ENCODE measurements at regions not wholly inside any gene's neighbourhood (a gene's known extent, or its start where the extent isn't known, plus 50 kb on each side); places are given as distances from the start of the nearest gene placed in this dataset.
A peak's percentile ranks its signal among the peaks of the same experiment; 100 is the strongest.
"Not testable (repeated sequence)": the region's sequence is repeated elsewhere in the genome, so short reads cannot be mapped to it uniquely, and the experiment has no call there.

DNA sequence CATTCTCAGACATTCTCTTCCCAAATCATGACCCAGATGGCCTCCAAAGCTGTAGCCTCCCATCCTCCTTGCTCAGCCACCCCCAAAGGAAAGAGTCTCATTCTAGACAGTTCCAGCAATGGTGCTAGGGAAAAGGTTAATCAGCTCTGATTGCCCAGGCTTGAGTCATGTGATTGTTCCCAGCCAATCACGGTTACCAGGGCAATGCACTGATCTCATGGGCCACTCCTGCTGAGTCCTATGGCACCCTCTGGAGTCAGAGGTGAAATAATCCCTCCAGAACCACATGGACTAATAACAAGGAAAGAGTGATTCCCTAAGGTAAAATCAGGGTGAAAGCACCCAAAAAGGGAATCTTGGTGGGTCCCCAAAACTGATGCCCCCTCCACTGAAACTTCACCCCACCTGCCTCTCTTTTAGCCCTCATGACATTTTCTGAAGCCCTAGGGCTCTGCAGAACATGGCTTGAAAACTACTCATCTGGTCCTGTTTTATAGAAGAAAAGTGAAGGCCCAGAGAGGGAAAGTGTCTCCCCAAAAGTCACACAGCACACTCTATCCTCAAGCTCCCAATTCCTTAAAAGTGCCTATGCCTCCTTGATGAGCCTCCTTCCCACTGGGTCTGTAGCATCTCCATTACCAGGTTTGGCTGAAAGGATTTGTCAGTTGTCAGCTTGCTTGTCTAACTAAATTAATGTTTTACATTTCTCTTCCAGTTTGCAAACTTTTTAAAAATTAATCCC, 203.7 kb downstream of the MN1 start:
- TF ChIP-seq, protein P1, sequence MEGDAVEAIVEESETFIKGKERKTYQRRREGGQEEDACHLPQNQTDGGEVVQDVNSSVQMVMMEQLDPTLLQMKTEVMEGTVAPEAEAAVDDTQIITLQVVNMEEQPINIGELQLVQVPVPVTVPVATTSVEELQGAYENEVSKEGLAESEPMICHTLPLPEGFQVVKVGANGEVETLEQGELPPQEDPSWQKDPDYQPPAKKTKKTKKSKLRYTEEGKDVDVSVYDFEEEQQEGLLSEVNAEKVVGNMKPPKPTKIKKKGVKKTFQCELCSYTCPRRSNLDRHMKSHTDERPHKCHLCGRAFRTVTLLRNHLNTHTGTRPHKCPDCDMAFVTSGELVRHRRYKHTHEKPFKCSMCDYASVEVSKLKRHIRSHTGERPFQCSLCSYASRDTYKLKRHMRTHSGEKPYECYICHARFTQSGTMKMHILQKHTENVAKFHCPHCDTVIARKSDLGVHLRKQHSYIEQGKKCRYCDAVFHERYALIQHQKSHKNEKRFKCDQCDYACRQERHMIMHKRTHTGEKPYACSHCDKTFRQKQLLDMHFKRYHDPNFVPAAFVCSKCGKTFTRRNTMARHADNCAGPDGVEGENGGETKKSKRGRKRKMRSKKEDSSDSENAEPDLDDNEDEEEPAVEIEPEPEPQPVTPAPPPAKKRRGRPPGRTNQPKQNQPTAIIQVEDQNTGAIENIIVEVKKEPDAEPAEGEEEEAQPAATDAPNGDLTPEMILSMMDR (conservative IDR thresholded peaks at IDR 0.05; ENCODE audit: low read depth, low read length): no peak
- no peak for DNase-seq (ENCODE audit: low read depth)
- H3K4me3 ChIP-seq (ENCODE audit: low read length): no peak overlapping the region

DNA sequence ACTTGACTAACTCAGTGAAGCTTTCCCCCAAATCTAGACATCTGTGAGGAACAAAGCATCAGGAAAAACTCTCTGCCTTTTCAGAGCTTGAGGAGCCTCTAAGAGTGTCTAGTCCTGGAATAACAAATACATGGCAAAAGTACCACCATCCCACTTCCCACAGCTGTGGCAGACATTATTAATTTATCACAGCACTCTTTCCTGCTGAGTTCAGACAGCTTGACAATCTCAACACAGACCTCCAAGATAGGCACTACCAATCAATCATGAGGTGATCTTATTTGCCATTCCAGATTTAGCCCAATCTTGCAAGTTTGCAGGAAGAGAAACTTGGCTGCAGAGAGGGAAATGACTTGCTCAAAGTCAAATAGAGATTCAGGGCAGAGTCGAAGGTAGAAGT, 202.8 kb downstream of the MN1 start:
- TF ChIP-seq, protein P1 (conservative IDR thresholded peaks at IDR 0.05; ENCODE audit: low read depth, low read length): no peak
- DNase-seq (ENCODE audit: low read depth): no peak
- H3K4me3 ChIP-seq (ENCODE audit: low read length): no peak overlapping the region

DNA sequence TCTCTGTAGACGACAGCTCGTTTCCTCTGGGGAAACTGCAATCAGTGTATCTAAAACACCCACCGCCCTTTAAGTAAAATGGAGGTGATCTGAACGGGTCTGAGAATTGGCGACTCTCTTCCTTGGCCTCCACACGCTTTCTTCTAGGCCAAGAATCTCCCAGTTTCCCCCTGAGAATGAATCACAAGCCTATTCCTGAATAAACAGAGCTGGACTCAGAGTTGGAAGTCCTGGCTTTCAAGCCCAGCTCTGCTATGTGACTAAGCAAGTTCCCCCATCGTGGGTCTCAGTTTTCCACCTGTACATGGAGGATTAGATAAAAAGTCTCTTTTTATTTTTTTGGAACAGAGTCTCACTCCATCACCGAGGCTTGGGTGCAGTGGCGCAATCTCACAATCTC, 200.4 kb downstream of the MN1 start:
- H3K4me3 ChIP-seq (ENCODE audit: low read length): no peak overlapping the region
- no peak for DNase-seq (ENCODE audit: low read depth)
- TF ChIP-seq, protein P1 (conservative IDR thresholded peaks at IDR 0.05; ENCODE audit: low read depth, low read length): no peak

DNA sequence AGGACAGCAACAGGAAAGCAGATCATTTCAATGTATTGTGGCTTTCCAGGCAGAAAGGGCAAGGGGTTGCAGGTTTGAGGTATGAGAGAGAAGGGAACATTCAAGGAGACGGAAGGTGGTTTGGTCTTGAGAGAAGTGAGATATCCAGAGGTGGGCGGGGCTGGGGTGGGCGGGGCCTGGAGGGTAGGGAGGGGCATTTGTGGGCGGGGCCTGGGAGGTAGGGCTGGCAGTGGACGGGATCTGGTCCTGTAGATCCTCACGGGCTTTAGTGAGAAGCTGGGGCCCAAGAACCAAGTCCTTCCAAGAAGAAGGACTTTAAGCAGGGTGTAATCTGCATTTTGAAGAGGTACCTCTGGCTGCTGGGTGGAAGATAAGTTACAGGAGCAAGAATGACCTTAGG, 199.2 kb downstream of the MN1 start:
- TF ChIP-seq, protein P1 (conservative IDR thresholded peaks at IDR 0.05; ENCODE audit: low read depth, low read length): no peak
- DNase-seq (ENCODE audit: low read depth): no peak
- no peak overlapping the region for H3K4me3 ChIP-seq (ENCODE audit: low read length)

DNA sequence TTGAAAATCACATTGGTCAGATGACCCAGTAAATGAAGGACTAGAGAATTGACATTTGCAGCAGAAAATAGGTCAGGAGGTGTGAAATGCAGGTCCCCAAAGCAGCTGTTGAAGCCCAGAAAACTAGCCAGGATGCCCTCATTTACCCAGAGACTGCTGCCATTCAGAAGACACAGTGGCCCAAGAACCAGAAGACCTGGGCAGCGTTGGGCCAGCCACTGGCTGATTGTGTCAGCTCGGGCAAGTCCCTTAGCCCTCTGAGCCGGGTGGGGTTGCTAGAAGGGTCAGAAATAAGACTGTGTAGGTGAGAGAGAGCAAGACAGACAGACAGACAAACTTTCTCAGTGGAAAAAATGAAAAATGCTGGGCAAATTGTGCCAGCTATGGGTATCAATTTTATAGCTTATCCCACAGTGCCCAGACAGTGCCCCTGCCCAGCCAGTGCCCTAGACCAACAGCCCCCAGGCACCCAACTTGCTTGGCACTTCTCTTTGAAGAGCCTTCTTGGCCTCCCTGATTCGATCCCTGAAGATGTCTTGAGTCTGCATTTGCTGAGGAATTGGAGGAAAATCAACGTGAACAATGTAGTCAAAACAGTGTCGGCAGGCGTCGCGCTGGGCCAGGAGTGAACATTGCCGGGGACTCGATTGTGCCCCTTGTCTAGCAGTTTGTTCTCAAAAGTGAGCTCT, 198.3 kb downstream of the MN1 start:
- TF ChIP-seq, protein P1 (conservative IDR thresholded peaks at IDR 0.05; ENCODE audit: low read depth, low read length): no peak
- DNase-seq (ENCODE audit: low read depth): no peak
- H3K4me3 ChIP-seq (ENCODE audit: low read length): no peak overlapping the region

DNA sequence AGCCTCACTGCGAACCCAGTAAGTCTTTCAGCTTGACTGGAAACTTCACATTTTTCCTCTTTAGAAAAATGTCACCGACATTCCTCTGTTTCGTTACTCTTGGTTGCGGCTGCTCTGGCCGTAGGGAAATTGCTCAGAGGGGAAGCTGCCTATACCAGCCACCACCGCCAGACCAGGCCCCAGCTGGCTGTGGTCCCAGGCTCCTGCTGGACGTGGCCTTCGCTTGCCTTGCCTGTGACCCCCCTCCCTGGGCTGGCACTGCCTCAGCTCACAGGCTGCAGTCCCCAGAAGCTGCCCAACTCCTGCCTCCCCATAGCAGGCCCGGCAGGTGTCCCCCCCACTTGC, 197.8 kb downstream of the MN1 start:
- TF ChIP-seq, protein P1 (conservative IDR thresholded peaks at IDR 0.05; ENCODE audit: low read depth, low read length): peak; percentile 17

DNA sequence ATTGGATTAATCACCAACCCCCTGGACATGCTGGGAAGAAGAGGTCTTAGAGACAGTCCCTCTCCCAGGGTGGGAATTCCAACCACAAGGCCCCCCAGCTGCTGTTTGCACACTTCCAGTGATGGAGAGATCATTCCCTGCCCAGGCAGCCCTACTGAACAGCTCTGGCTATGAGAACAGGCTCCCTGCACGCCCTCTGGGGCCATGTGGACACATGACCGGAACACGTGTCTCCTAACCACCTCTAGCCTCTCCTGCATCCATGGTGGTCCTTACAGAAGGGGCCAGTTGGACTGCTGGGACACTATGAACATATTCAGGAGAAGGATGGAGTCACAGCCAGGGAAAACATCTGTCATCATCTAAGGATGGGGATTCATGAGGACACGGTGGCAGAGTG, 196.2 kb downstream of the MN1 start:
- TF ChIP-seq, protein P1 (conservative IDR thresholded peaks at IDR 0.05; ENCODE audit: low read depth, low read length): no peak
- no peak for DNase-seq (ENCODE audit: low read depth)
- H3K4me3 ChIP-seq (ENCODE audit: low read length): no peak overlapping the region

More for the DNA sequence above, 197.8 kb downstream of the MN1 start:
- DNase-seq (ENCODE audit: low read depth): peak; percentile 72
- H3K4me3 ChIP-seq (ENCODE audit: low read length): no peak overlapping the region

DNA sequence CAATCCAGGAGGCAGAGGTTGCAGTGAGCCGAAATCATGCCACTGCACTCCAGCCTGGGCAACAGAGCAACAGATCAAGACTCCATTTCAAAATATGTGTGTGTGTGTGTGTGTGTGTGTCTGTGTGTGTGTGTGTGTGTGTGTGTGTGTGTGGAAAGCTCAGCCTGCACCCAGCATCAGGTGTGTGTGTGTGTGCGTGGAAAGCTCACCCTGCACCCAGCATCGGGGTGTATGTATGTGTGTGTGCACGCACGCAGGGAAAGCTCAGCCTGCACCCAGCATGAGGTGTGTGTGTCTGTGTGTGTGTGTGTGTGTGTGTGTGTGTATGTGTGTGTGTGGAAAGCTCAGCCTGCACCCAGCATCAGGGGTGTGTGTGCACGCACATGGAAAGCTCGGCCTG, 193.8 kb downstream of the MN1 start:
- DNase-seq (ENCODE audit: low read depth): not testable (repeated sequence)

More for the DNA sequence above, 193.8 kb downstream of the MN1 start:
- H3K4me3 ChIP-seq (ENCODE audit: low read length): not testable (repeated sequence)
